ENCODE measurements at regions not wholly inside any gene's neighbourhood (a gene's known extent, or its start where the extent isn't known, plus 50 kb on each side); places are given as distances from the start of the nearest gene placed in this dataset.

GRCh38 chr12:93144109-93144508 is 215.0 kb upstream of the EEA1 start:
- no peaks in the 10 kb centered on the region for H3F3A ChIP-seq (replicated peaks; ENCODE audit: low read depth)
- no peak for ATAC-seq
- H3K27ac ChIP-seq (ENCODE audit: low read depth) = no peak overlapping the region
- Mint-ChIP-seq H3K27ac (no peak overlapping the region), H3K27me3 (ENCODE audit: insufficient read depth, low read depth, poor library complexity) (peaks cover 2% of the 10 kb centered on the region), H3K4me3 (no peak overlapping the region), H3K4me1 (no peaks in the 10 kb centered on the region), H3K36me3 (ENCODE audit: low read depth) (no peaks in the 10 kb centered on the region), H3K9me3 (no peaks in the 10 kb centered on the region)
- TF ChIP-seq EZH2phosphoT487 (IDR thresholded peaks at IDR 0.05; ENCODE audit: unreplicated experiment) (no peak), ETS1 (IDR thresholded peaks at IDR 0.05) (no peak), CREB1 (CRISPR knock-in tag; IDR thresholded peaks at IDR 0.05; ENCODE audit: low read depth) (no peak), POLR2AphosphoS5 (IDR thresholded peaks at IDR 0.05; ENCODE audit: low read depth) (no peak), ZNF462 (CRISPR knock-in tag; IDR thresholded peaks at IDR 0.05) (no peak), ZNF114 (CRISPR knock-in tag; IDR thresholded peaks at IDR 0.05) (no peak), CTCF (conservative IDR thresholded peaks at IDR 0.05; ENCODE audit: low read depth in 2 of 2) (no peak), REST (IDR thresholded peaks at IDR 0.05; ENCODE audit: unreplicated experiment) (no peak)
- H3K79me2 ChIP-seq (replicated peaks; ENCODE audit: insufficient read depth) = no peaks in the 10 kb centered on the region
- no peaks in the 10 kb centered on the region for H3K27me3 ChIP-seq (ENCODE audit: insufficient read depth)
- no peaks in the 10 kb centered on the region for H4K20me1 ChIP-seq (replicated peaks; ENCODE audit: insufficient read depth)
- no peaks in the 10 kb centered on the region for H3K36me3 ChIP-seq (ENCODE audit: insufficient read depth)
- no peak overlapping the region for H2AFZ ChIP-seq
- no peaks in the 10 kb centered on the region; the same call in 1 of the 2 replicates for H3K9me2 ChIP-seq (ENCODE audit: insufficient read depth)
- H3K4me3 ChIP-seq = no peak overlapping the region
- no peak for DNase-seq (ENCODE audit: low spot score)
- H3K4me1 ChIP-seq (ENCODE audit: insufficient read depth) = no peaks in the 10 kb centered on the region
- H3K4me2 ChIP-seq = no peak overlapping the region
